ENCODE measurements at regions not wholly inside any gene's neighbourhood (a gene's known extent, or its start where the extent isn't known, plus 50 kb on each side); places are given as distances from the start of the nearest gene placed in this dataset.

- Histone ChIP-seq H3K27ac (ENCODE audit: low read depth, low read length) (no peak overlapping the region), H3K4me2 (ENCODE audit: insufficient read depth, low read length) (no peak overlapping the region), H3K27me3 (ENCODE audit: insufficient read depth, low read length) (no peaks in the 10 kb centered on the region), H3K36me3 (ENCODE audit: insufficient read depth, low read length) (no peaks in the 10 kb centered on the region), H3K4me1 (ENCODE audit: insufficient read depth, low read length) (no peaks in the 10 kb centered on the region), H3K4me3 (ENCODE audit: insufficient read depth, low read length) (no peak overlapping the region), H3K79me2 (ENCODE audit: insufficient read depth, low read length) (no peaks in the 10 kb centered on the region), H4K20me1 (ENCODE audit: insufficient read depth, low read length) (no peaks in the 10 kb centered on the region), H3K9me3 (ENCODE audit: low read depth, low read length) (no peaks in the 10 kb centered on the region), H2AFZ (ENCODE audit: low read length) (no peak overlapping the region)
- TF ChIP-seq CTCF (IDR thresholded peaks at IDR 0.05; ENCODE audit: extremely low read depth, low read depth, low read length) = no peak
- DNase-seq (ENCODE audit: insufficient read length, low spot score, missing footprints) = no peak
These were observed 166.2 kb upstream of the CHD6 start for GRCh38 chr20:41784209-41784958.

GRCh38 chr20:41783423-41784208, 165.4 kb upstream of the CHD6 start:
- Histone ChIP-seq H3K4me2 (ENCODE audit: insufficient read depth, low read length) (no peak overlapping the region), H3K4me3 (ENCODE audit: insufficient read depth, low read length) (no peak overlapping the region)

GRCh38 chr20:41782730-41783406, 164.7 kb upstream of the CHD6 start:
- no peaks in the 10 kb centered on the region for H3K9me3 ChIP-seq (ENCODE audit: low read depth, low read length)
- H3K27ac ChIP-seq (ENCODE audit: low read depth, low read length) = no peak overlapping the region
- TF ChIP-seq CTCF (IDR thresholded peaks at IDR 0.05; ENCODE audit: extremely low read depth, low read depth, low read length) = no peak
- no peaks in the 10 kb centered on the region for H3K27me3 ChIP-seq (ENCODE audit: insufficient read depth, low read length)
- no peak overlapping the region for H2AFZ ChIP-seq (ENCODE audit: low read length)
- no peaks in the 10 kb centered on the region for H3K79me2 ChIP-seq (ENCODE audit: insufficient read depth, low read length)
- no peaks in the 10 kb centered on the region for H3K36me3 ChIP-seq (ENCODE audit: insufficient read depth, low read length)
- H3K4me1 ChIP-seq (ENCODE audit: insufficient read depth, low read length) = no peaks in the 10 kb centered on the region
- no peak overlapping the region for H3K4me2 ChIP-seq (ENCODE audit: insufficient read depth, low read length)
- H4K20me1 ChIP-seq (ENCODE audit: insufficient read depth, low read length) = no peaks in the 10 kb centered on the region
- no peak overlapping the region for H3K4me3 ChIP-seq (ENCODE audit: insufficient read depth, low read length)
- no peak for DNase-seq (ENCODE audit: insufficient read length, low spot score, missing footprints)

More at GRCh38 chr20:41783423-41784208, 165.4 kb upstream of the CHD6 start:
- Histone ChIP-seq H4K20me1 (ENCODE audit: insufficient read depth, low read length) (no peaks in the 10 kb centered on the region), H3K4me1 (ENCODE audit: insufficient read depth, low read length) (no peaks in the 10 kb centered on the region), H3K9me3 (ENCODE audit: low read depth, low read length) (no peaks in the 10 kb centered on the region), H2AFZ (ENCODE audit: low read length) (no peak overlapping the region), H3K27me3 (ENCODE audit: insufficient read depth, low read length) (no peaks in the 10 kb centered on the region), H3K27ac (ENCODE audit: low read depth, low read length) (no peak overlapping the region), H3K36me3 (ENCODE audit: insufficient read depth, low read length) (no peaks in the 10 kb centered on the region), H3K79me2 (ENCODE audit: insufficient read depth, low read length) (no peaks in the 10 kb centered on the region)
- no peak for DNase-seq (ENCODE audit: insufficient read length, low spot score, missing footprints)
- TF ChIP-seq CTCF (IDR thresholded peaks at IDR 0.05; ENCODE audit: extremely low read depth, low read depth, low read length) = no peak

GRCh38 chr20:41782255-41782654, 164.1 kb upstream of the CHD6 start:
- H2AFZ ChIP-seq (ENCODE audit: low read length) = no peak overlapping the region
- H3K27me3 ChIP-seq (ENCODE audit: insufficient read depth, low read length) = no peaks in the 10 kb centered on the region
- no peak overlapping the region for H3K4me3 ChIP-seq (ENCODE audit: insufficient read depth, low read length)
- no peak for TF ChIP-seq CTCF (IDR thresholded peaks at IDR 0.05; ENCODE audit: extremely low read depth, low read depth, low read length)
- DNase-seq (ENCODE audit: insufficient read length, low spot score, missing footprints) = no peak
- H3K9me3 ChIP-seq (ENCODE audit: low read depth, low read length) = no peaks in the 10 kb centered on the region
- no peaks in the 10 kb centered on the region for H3K79me2 ChIP-seq (ENCODE audit: insufficient read depth, low read length)
- H3K4me1 ChIP-seq (ENCODE audit: insufficient read depth, low read length) = no peaks in the 10 kb centered on the region
- H3K27ac ChIP-seq (ENCODE audit: low read depth, low read length) = no peak overlapping the region
- no peak overlapping the region for H3K4me2 ChIP-seq (ENCODE audit: insufficient read depth, low read length)
- H4K20me1 ChIP-seq (ENCODE audit: insufficient read depth, low read length) = no peaks in the 10 kb centered on the region
- no peaks in the 10 kb centered on the region for H3K36me3 ChIP-seq (ENCODE audit: insufficient read depth, low read length)
